Dermis microvascular lymphatic vessel endothelial cell (primary cell): ENCODE measurements at regions not wholly inside any gene's neighbourhood (a gene's known extent, or its start where the extent isn't known, plus 50 kb on each side); places are given as distances from the start of the nearest gene placed in this dataset.
"Not testable (repeated sequence)": the region's sequence is repeated elsewhere in the genome, so short reads cannot be mapped to it uniquely, and the experiment has no call there.

Experiments
- DNase-seq, 2 donors: peaks; one replicate each; pipeline versions ENCODE4 v3.0.0 to v3.0.0-alpha.2; 2010; ENCODE audit warnings: low read depth in 2 of 2

DNA sequence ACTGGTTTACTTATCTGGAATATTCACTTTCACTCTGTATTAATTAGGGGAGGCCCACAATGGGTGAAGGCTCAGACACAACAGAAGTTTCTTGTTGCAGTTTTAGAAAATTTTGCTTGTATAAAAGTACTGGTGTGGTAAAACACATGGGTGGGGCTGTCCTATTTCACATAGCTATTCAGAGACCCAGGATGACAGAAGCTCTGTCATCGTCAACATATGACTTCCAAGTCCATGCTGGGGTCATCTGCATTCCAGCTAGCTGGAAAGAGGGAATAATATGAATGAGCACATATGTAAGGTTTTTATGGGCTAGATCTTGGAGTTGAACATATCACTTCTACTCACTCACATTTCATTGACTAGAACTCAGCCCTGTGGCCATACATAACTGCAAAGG is 166.4 kb upstream of the KCTD3 start:
- no peak for DNase-seq

DNA sequence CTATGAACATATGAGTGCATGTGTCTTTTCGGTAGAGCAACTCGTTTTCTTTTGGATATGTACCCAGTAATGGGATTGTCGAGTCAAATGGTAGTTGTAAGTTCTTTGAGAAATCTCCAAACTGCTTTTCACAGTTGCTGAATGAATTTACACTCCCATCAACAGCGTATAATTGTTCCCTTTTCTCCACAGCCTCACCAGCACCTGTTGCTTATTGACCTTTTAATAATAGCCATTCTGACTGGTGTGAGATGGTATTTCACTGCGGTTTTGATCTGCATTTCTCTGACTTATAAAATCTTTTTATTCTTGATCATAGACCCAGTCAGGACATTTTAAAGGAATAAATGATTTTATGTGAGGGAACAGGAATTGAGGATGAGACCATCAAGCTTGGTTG is 165.0 kb upstream of the KCTD3 start:
- DNase-seq: no peak

DNA sequence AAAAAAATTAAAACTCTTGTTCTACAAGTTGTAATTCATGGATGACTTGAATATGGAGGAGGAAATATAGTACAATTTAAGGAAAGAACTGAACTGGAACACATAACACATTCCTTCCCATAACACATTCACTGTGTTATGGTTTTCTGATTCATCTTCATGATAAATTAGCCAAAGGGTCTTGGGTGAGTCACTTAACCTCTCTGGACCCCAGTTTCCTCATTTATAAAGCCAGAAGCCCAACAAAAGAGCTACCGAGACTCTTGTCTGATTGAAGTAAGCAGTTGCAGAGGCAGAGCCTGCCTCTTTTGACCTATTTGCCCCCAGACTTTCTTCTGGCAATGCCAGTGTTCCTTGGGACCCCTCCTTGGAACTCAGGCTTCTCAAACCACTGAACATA is 161.9 kb upstream of the KCTD3 start:
- DNase-seq: peak in 1 of 2 donors; percentile 63

DNA sequence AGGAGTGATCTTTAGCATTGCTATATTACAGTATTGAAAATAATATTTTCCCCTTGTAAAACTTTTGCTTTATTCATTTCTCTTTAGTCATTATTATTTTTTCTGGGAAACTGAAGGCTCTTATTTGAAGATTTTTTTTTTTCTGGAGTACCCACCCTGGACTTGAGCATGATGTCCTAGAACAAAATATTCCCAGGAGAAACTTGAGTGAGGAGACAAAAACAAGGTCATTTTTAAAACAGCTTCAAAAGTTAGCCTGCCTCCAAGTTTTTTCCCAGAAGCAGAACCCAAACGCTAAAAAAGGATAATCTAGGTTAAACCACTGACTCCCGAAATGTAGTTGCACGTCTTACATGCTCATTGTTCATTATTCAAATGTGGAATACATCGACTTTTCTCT is 160.2 kb upstream of the KCTD3 start:
- no peak for DNase-seq

DNA sequence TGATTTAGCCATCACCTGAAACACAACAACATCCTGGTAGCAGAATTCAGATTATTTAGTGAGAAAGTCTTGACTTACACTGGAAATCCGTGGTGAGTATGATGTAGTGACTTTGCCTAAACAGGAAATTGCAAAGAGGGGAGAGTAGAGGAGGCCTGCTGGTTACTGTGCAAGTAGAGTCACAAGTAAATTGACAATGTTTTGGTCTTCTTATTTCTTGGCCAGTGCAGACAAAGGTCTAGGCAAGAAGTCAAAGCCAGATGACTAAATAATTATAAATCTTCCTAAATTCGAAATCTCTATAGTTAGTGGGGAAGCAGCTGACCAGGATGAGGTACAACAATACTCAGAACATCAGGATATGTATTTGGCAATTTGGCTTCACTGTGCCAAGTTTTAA is 159.5 kb upstream of the KCTD3 start:
- DNase-seq: no peak

DNA sequence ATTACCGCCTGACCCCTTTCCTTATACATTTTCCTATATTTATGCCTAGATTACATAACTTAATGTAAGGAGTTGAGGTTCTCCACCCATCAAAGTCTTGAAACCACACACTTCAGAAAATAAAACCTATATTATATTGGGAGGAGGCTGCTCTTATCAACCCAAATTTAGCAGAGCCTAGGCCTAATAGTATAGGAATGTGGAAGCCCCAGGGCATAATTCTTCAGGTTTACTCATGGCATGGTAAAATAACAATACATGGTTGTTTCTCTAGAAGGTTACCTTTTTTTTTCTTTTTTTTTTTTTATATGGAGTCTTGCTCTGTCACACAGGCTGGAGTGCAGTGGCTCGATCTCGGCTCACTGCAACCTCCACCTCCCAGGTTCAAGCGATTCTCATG is 157.6 kb upstream of the KCTD3 start:
- not testable (repeated sequence) for DNase-seq

DNA sequence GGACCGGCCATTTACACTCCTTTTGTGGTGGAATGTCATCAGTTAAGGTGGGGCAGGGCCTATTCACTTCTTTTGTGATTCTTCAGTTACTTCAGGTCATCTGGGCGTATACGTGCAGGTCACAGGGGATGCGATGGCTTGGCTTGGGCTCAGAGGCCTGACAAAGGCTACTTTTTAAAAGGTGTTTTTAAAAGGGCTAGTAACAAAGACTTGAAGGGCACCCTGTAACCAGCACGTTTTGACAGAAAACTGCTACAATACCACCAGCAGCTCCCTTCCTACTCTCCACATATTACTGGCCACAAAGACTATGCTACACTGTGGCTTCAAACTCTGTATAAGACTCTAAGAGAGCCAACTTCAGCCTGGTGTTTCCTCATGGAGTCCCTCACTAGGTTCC is 151.6 kb upstream of the KCTD3 start:
- not testable (repeated sequence) for DNase-seq

DNA sequence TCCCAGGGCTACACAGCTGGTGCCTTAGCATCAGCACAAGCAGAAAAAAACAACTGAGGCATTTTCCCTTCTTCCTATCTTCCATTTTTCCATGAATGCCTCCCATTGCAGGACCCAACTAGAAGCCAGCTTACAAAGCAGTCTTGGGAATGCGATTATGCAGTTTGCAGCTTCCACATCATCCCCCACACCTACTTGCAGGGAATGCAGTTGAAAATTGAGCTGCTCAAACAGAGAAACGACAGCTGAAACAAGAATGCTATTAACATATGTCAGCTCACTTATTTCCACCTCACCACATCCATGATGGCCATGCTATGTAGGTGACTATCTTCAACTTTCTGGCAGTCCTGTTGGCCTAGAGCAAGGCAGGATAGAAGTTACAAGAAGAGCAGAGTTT is 150.6 kb upstream of the KCTD3 start:
- DNase-seq: no peak

DNA sequence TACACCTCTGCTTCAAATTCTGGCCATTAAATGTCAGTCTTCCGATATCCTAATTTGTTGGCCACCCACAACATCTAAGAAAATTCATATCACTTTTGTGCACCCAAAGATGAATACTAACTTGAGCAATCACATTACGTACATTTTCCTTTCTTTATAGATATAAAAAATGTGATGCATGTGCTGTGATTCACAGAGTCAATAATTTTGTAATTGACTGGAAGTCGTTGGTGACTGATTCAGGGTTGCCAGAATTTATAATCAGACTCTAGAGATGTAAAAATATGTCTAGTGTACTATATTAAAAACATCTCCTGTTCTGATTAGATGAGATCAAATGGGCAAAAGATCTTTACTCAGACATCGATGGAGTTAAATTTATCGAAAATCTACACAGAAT is 150.0 kb upstream of the KCTD3 start:
- no peak for DNase-seq

DNA sequence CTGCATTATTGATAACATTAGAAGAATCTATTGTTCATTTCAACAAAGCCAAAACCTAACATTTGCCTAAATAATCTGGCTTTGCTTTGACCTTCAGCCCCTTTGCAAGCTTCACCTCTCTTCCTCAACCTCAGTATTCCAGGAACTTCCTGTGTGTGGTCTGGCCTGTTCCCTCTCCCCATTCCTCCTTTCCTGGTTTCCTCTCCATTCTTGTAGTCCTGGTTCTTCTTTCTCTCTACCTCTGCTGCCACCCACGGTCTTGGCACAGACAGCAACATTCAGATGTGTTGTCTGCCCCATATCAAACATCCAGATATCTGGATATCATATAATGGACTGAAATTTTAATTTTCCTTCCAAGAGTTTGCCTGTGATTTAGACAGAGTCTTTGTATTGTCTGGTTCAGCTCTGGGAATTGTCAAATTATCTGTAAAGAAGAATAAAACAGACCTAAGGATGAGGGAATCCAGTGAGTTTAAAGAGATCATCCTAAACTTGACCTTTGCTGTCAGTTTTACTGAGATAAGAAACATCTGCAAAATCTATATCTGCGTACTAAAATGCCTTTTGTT is 148.1 kb upstream of the KCTD3 start:
- DNase-seq: no peak

DNA sequence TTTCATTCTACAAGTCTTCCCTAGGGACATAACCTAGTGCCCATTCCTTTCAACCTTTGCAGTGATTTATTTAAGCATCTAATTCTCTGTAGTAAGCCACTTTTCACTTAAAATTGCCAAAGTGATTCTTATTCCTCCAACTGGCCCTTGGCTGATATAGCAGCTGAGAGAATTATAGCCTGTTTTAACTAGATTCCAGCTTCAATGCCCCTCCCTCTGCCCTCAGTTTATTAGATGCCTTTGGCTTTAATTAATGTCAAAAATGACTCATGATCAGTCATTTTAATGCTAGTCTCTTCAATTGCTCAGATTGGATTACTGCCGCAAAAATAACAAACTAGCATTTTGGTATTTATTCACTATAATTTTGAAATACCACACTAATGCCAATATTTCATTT is 145.4 kb upstream of the KCTD3 start:
- no peak for DNase-seq

DNA sequence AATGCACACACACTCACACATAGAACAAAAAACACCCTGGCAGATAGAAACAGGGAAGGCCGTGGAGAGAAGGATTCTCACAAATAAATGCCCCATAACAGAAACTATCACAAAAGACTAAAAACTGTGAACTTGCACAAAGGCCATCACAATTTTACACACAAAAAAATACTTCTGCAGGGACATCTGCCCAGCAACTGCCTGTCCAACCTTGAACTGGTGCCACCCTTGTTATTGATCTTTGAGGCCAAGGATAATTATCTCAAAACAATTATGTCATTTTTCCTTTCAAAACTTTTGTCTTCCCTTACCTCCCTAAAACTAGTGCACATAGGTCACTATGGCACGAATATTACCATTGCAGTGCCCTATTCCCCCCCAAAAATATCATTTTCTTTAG is 143.8 kb upstream of the KCTD3 start:
- no peak for DNase-seq

DNA sequence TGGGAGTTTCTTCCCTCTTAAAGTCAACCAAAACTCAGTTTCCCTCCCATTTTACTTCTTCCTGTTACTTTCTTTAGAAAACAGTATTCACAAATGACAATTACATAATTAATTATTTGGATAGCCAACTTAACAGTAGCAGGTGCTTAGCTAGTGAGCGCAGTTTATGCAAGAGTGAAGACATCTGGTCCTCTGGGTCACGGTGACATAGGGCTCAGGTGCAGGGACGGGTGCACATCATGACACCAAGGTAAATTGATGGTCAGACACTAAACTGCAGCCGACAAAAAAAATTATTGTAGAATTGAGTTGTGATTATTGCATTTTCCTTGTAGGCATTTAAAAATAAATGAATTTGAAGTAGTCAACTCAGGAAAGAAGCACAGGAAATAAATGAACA is 142.0 kb upstream of the KCTD3 start:
- DNase-seq: no peak

DNA sequence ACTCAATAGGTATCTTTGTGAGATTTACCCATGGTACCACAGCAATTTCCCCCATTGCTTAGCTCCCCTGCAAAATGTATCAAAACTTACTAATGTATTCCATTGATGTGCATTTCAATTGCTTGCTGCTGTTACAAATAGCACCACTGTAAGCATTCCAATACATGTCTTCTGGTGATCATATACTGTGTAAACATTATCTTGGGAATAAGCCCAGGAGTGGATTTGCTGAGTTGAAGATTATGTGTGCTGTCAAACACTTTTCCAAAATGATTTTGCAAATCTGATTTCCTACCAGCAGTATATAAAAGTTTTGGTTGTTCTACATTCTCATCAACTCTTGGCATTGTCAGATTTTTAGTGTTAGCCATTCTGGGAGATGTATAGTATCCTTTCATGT is 141.0 kb upstream of the KCTD3 start:
- no peak for DNase-seq

DNA sequence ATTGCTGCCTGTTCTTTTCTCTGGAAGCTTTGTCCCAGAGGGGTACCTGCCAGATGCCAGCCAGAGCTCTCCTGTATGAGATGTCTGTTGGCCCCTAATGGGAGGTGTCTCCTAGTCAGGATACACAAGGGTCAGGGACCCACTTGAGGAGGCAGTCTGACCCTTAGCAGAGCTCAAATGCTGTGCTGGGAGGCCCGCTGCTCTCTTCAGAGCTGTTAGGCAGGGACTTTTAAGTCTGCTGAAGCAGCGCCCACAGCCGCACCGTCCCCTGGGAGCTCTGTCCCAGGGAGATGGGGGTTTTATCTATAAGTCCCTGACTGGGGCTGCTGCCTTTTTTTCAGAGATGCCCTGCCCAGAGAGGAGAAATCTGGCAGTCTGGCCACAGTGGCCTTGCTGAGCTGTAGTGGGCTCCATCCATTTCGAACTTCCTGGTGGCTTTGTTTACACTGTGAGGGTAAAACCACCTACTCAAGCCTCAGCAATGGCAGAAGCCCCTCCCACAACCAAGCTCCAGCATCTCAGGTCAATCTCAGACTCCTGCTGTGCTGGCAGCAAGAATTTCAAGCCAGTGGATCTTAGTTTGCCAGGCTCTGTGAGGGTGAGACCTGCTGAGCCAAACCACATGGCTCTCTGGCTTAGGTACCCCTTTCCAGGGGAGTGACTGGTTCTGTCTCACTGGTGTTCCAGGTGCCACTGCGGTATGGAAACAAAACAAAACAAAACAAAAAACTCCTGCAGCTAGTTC is 134.4 kb upstream of the KCTD3 start:
- not testable (repeated sequence) for DNase-seq

DNA sequence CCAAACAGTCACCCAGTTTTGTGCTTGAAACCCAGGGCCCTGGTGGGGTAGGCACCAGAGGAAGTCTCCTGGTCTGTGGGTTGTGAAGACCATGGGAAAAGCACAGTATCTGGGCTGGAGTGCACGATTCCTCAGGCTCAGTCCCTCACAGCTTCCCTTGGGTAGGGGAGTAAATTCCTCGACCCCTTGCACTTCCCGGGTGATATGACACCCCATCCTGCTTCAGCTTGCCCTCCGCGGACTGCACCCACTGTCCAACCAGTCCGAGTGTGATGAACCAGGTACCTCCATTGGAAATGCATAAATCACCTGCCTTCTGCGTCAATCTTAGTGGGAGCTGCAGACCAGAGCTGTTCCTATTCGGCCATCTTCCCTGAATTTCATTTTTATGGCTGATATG is 133.9 kb upstream of the KCTD3 start:
- no peak for DNase-seq

DNA sequence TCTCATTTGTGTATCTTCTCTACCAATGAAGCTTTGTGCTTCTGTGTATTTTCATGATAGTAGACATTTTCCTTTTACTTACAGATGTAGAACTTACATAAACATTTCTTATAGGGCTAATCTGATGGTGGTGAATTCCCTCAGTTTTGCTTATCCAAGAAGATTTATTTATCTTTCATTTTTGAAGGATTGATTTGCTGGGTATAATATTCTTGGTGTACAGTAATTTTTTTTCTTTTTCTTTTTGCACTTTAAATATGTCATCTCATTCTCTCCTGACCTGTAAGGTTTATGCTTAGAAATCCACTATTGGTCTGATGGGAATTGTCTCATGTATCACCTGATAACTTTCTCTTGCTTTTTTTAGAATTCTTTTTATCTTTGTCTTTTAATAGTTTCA is 127.6 kb upstream of the KCTD3 start:
- no peak for DNase-seq

DNA sequence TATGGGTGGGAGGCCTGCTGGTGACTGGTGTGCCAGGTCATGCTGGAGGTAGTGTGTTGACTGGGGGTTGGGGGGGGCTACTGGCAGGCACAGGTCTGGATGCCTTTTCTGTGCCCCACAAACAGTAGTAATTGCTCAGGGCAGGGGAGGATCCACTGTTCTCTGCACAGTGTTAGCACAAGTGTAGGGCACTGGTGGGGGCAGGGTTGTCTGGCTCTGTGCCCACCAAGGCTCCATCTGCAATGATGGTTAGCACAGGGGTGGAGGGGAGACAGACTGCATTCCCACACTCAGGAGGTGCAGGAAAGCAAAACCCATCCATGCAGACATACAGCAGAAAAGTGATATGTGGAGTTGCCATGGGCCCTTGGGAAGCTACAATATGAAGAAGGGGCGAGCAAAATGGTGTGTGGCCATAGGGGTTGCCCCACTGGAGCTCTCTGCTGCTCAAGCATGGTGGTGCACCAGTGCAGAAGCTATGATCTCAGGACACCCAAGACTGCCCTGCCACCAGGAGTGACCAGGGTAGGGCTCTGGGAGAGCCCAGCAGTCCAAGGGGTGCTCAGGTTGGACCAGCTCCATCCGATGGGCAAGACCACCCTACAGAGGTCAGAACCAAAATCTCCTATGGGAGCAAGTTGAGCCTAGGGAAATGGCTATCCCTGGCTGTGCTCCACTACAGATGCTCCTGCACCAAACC is 122.2 kb upstream of the KCTD3 start:
- DNase-seq: no peak

DNA sequence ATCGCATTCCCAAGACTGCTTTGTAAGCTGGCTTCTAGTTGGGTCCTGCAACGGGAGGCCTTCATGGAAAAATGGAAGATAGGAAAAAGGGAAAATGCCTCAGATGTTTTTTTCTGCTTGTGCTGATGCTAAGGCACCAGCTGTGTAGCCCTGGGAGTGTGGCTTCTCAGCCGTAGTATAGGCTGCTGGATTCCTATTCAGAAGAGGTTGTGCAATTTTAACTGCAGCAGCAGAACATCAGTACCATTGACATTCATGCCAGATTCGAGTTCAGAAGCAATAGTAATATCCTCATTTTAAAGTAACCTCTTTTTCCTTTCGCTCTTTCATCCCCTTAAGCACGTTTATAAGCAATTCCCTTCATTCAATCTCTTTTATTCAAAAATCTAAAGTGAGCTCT is 119.1 kb upstream of the KCTD3 start:
- DNase-seq: not testable (repeated sequence)

DNA sequence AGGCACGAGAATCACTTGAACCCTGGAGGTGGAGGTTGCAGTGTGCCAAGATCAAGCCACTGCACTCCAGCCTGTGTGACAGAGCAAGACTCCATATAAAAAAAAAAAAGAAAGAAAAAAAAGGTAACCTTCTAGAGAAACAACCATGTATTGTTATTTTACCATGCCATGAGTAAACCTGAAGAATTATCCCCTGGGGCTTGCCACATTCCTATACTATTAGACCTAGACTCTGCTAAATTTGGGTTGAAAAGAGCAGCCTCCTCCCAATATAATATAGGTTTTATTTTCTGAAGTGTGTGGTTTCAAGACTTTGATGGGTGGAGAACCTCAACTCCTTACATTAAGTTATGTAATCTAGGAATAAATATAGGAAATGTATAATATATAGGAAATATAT is 118.0 kb upstream of the KCTD3 start:
- not testable (repeated sequence) for DNase-seq

DNA sequence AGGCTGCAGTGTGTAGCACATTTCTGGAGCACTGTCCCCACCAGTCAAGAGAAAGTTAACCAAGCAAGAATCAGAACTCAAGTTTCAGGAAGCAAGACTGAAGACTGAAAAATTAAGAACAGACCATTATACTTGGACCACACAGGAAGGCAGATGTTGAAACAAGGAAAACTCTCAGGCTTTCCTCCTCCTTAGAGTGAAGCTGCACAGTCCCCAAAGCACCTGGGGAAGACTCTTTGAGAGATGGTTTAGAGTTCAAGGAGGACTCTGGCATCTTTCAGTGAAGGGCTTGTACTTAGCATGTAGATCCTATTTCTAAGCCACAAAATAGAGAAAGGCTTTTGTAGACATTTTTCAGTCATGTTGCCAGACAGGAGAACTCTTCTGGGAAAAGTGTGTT is 113.7 kb upstream of the KCTD3 start:
- DNase-seq: no peak

DNA sequence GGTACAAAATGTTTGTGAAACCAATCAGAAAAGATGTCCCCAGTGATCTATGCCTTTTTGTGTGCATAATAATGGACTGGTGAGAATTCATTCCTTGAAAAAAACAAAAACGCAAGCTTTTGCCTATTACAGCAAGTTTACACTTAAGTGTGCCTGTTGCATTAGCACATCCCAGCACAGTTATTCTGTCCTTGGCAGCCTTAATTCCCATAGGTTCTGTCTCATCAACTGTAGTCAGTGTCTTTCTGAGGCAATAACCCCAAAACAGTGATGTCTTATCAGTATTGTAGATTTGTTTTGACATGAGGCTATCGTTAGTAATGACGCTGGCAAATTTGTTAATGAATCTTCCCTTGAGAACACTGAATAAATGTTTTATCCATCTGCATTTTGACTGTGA is 109.9 kb upstream of the KCTD3 start:
- DNase-seq: no peak

DNA sequence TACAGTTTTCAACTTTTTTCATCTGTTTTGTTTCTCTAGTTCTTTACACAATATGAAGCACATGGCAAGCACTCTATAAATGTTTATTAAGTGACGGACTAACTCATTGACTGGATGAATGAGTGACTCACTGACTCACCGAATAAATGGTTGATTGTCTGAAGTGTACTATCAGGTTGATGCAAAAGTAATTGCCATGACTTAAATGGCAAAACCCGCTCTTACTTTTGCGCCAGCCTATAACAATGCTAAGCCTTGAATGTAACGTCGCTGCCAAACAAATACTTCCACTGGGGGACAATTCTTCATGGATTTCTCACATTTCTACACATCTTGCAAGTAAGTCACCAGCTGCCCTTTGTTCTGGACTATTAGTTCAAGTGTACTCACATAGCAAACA is 109.0 kb upstream of the KCTD3 start:
- DNase-seq: no peak
